ENCODE measurements at regions not wholly inside any gene's neighbourhood (a gene's known extent, or its start where the extent isn't known, plus 50 kb on each side); places are given as distances from the start of the nearest gene placed in this dataset.

DNA sequence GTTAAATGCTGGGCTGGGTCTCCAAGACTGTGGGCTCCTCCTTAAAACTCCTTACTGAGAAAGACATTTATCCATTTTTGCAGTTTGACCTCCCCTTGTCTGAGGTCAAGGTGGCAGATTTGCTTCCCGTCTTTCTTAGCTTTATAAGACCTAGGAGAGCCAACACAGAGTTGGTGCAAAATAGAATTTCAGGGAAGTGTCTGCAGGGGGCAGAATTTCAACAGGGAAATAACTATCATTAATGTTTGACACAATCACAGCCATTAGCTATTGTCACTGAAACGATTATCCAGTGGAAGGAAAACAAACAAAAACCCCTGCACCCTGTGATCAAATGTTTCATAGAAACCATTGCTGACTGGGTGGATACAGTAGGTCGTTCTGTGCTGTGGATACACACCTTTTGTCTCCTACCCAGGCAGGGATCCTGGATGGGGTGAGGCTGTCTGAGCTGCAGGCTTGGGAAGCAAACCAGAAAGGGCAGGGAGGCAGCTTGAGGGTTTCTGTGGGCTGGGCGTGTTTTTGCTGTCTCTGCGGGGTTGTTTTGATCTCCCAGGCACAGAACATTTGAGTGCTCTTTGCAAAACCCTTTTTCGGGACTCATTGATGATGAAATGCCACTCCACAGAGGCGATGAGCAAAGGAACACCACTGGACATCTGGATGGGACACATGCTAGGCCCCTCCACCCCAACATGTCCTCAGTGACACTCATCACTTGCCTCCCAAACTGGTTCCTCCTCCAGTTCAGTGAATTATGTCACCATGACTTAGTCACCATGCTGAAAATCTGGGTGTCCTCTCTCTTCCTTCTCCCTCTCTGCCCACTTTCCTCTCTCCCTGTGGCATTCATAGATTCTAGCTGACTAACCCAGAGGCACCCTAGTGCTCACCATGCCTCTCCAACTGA is 94.2 kb upstream of the SERBP1 start:
- TF ChIP-seq CTCF (IDR thresholded peaks at IDR 0.05; ENCODE audit: low read depth, low read length) (peak; percentile 12; the same call in 1 of the 2 replicates), EZH2phosphoT487 (IDR thresholded peaks at IDR 0.05; ENCODE audit: low read depth) (no peak)

Data from OCI-LY3 (cell line).